ENCODE measurements at regions not wholly inside any gene's neighbourhood (a gene's known extent, or its start where the extent isn't known, plus 50 kb on each side); places are given as distances from the start of the nearest gene placed in this dataset.
A peak's percentile ranks its signal among the peaks of the same experiment; 100 is the strongest.

GRCh38 chr20:22373164-22373895, 211.0 kb downstream of the FOXA2 start:
- Mint-ChIP-seq H3K4me1 (peaks cover 12% of the 10 kb centered on the region), H3K27ac (no peak overlapping the region), H3K27me3 (ENCODE audit: low read depth) (peaks cover 37% of the 10 kb centered on the region), H3K4me3 (no peak overlapping the region), H3K36me3 (no peaks in the 10 kb centered on the region), H3K9me3 (no peaks in the 10 kb centered on the region)
- ATAC-seq (no peak), DNase-seq (ENCODE audit: low spot score) (no peak)
- no peak for TF ChIP-seq GRHL2 (CRISPR knock-in tag; IDR thresholded peaks at IDR 0.05; ENCODE audit: insufficient replicate concordance, severe bottlenecking)
- CTCF ChIA-PET: interaction anchor here (0.8 to 1.7 kb wide), 2 partner anchors 39 to 213 kb away, joined by 3 to 8 read pairs; no protein-coding TSS in a partner anchor
- POLR2A ChIA-PET: interaction anchor here (1.5 kb wide), 1 partner anchor 19 kb away, joined by 3 read pairs; no protein-coding TSS in a partner anchor

GRCh38 chr20:22371843-22372242, 212.5 kb downstream of the FOXA2 start:
- TF ChIP-seq ERG (CRISPR knock-in tag; IDR thresholded peaks at IDR 0.05) (no peak), SMAD4 (CRISPR knock-in tag; IDR thresholded peaks at IDR 0.05) (no peak), ZNF416 (CRISPR knock-in tag; IDR thresholded peaks at IDR 0.05) (no peak), AR (CRISPR knock-in tag; IDR thresholded peaks at IDR 0.05) (no peak), CTCF (IDR thresholded peaks at IDR 0.05) (no peak)
- ChIA-PET POLR2A (no interaction called here), CTCF (interaction anchor here (1.0 to 1.9 kb wide), 7 partner anchors 32 to 314 kb away, joined by 3 to 6 read pairs (median 4); no protein-coding TSS in a partner anchor)
- no peak overlapping the region for H3K4me3 Mint-ChIP-seq
- H3K27me3 Mint-ChIP-seq (ENCODE audit: low read depth): peaks cover 37% of the 10 kb centered on the region
- peak; percentile 24; the same call in 1 of the 2 replicates for ATAC-seq
- no peaks in the 10 kb centered on the region for H3K9me3 Mint-ChIP-seq
- H3K4me1 Mint-ChIP-seq: peaks cover 12% of the 10 kb centered on the region
- DNase-seq (ENCODE audit: low spot score): no peak
- H3K27ac Mint-ChIP-seq: no peak overlapping the region
- no peaks in the 10 kb centered on the region for H3K36me3 Mint-ChIP-seq

GRCh38 chr20:22370137-22370536, 214.2 kb downstream of the FOXA2 start:
- DNase-seq (ENCODE audit: low spot score) (no peak), ATAC-seq (no peak)
- peaks cover 37% of the 10 kb centered on the region for H3K27me3 Mint-ChIP-seq (ENCODE audit: low read depth)
- peaks cover 12% of the 10 kb centered on the region for H3K4me1 Mint-ChIP-seq
- CTCF ChIA-PET: no interaction called here
- no peak overlapping the region for H3K4me3 Mint-ChIP-seq
- H3K36me3 Mint-ChIP-seq: no peaks in the 10 kb centered on the region
- no peaks in the 10 kb centered on the region for H3K9me3 Mint-ChIP-seq
- H3K27ac Mint-ChIP-seq: no peak overlapping the region
- POLR2A ChIA-PET: no interaction called here
- no peak for TF ChIP-seq OVOL2 (CRISPR knock-in tag; IDR thresholded peaks at IDR 0.05; ENCODE audit: borderline replicate concordance)
- no peak for TF ChIP-seq TP53 (CRISPR knock-in tag; IDR thresholded peaks at IDR 0.05)
- no peak for TF ChIP-seq ZNF121 (CRISPR knock-in tag; IDR thresholded peaks at IDR 0.05)
- no peak for TF ChIP-seq KAT7 (CRISPR knock-in tag; IDR thresholded peaks at IDR 0.05; ENCODE audit: borderline replicate concordance)
- TF ChIP-seq ZNF396 (CRISPR knock-in tag; IDR thresholded peaks at IDR 0.05; ENCODE audit: borderline replicate concordance): no peak
- no peak for TF ChIP-seq EMX1 (CRISPR knock-in tag; IDR thresholded peaks at IDR 0.05)
- no peak for TF ChIP-seq FOXK1 (CRISPR knock-in tag; IDR thresholded peaks at IDR 0.05)
- no peak for TF ChIP-seq FOXJ3 (CRISPR knock-in tag; IDR thresholded peaks at IDR 0.05; ENCODE audit: borderline replicate concordance)
- TF ChIP-seq ZNF219 (CRISPR knock-in tag; IDR thresholded peaks at IDR 0.05; ENCODE audit: borderline replicate concordance): no peak
- no peak for TF ChIP-seq AFF4 (CRISPR knock-in tag; IDR thresholded peaks at IDR 0.05; ENCODE audit: borderline replicate concordance)
- no peak for TF ChIP-seq ARID4B (CRISPR knock-in tag; IDR thresholded peaks at IDR 0.05; ENCODE audit: borderline replicate concordance)
